OCI-LY7 (cell line): ENCODE measurements at regions not wholly inside any gene's neighbourhood (a gene's known extent, or its start where the extent isn't known, plus 50 kb on each side); places are given as distances from the start of the nearest gene placed in this dataset.

Source experiments
- BruUV-seq: library from RNA; stranded (reverse); fragments of 400-500 nt; replicated peaks from 2 replicates; lab custom pipeline; 2021; lab: Mats Ljungman, UMichigan
- CTCF ChIA-PET: fragments of 300-600 bp; sonication (Branson Sonifier 250); formaldehyde crosslinking; loops from one replicate; lab custom pipeline; 2022; ENCODE audit warnings: antibody characterized with exemption; ENCODE audit not compliant: unreplicated experiment; lab: Charles Lee
- POLR2A ChIA-PET: fragments of 300-600 bp; sonication (Branson Sonifier 250); formaldehyde crosslinking; loops from one replicate; lab custom pipeline; 2022; ENCODE audit warnings: antibody characterized with exemption; lab: Charles Lee
- DNase-seq: peaks from one replicate; pipeline ENCODE4 v3.0.0-alpha.2; 2015; ENCODE audit warnings: low spot score
- H2AFZ ChIP-seq: fragments of 200-600 bp; sonication (generic), shearing (Covaris generic); 2 replicates; pipeline ENCODE4 v1.6.1; 2014; ENCODE audit warnings: mild to moderate bottlenecking, antibody characterized with exemption, low read length, moderate library complexity
- H3K27ac ChIP-seq: fragments of 200-600 bp; sonication (generic); 2 replicates; pipeline ENCODE4 v1.5.1; 2014; ENCODE audit warnings: mixed run types, low read depth, mild to moderate bottlenecking, moderate library complexity, low read length, inconsistent platforms; ENCODE audit not compliant: poor library complexity, severe bottlenecking
- H3K36me3 ChIP-seq: fragments of 200-600 bp; sonication (generic); 2 replicates; pipeline ENCODE4 v1.6.1; 2014; ENCODE audit warnings: mild to moderate bottlenecking, antibody characterized with exemption, low read length, moderate library complexity, mixed read lengths; ENCODE audit not compliant: insufficient read depth
- H3K4me1 ChIP-seq: fragments of 200-600 bp; sonication (generic); 2 replicates; pipeline ENCODE4 v1.5.1; 2014; ENCODE audit warnings: mild to moderate bottlenecking, low read length; ENCODE audit not compliant: insufficient read depth, poor library complexity, severe bottlenecking
- H3K4me2 ChIP-seq: fragments of 200-600 bp; sonication (generic); 2 replicates; pipeline ENCODE4 v1.6.1; 2014; ENCODE audit warnings: mild to moderate bottlenecking, low read length
- H3K4me3 ChIP-seq: fragments of 200-600 bp; sonication (generic); 2 replicates; pipeline ENCODE4 v1.5.1; 2014; ENCODE audit warnings: mild to moderate bottlenecking, low read depth, low read length; ENCODE audit not compliant: poor library complexity, severe bottlenecking
- H3K79me2 ChIP-seq: fragments of 200-600 bp; sonication (generic); 2 replicates; pipeline ENCODE4 v1.6.1; 2016; ENCODE audit warnings: low read depth, mild to moderate bottlenecking, low read length, moderate library complexity, mixed read lengths; ENCODE audit not compliant: insufficient read depth
- H3K9me2 ChIP-seq: fragments of 200-600 bp; sonication (generic); 2 replicates; pipeline ENCODE4 v1.6.1; 2016; ENCODE audit warnings: mild to moderate bottlenecking, low read length, mixed read lengths; ENCODE audit not compliant: insufficient read depth
- H3K9me3 ChIP-seq: fragments of 200-600 bp; sonication (generic); 2 replicates; pipeline ENCODE4 v1.6.1; 2014; ENCODE audit warnings: mild to moderate bottlenecking, mixed run types, low read length, mixed read lengths
- H4K20me1 ChIP-seq: fragments of 200-600 bp; sonication (generic); 2 replicates; pipeline ENCODE4 v1.6.1; 2014; ENCODE audit warnings: mild to moderate bottlenecking, antibody characterized with exemption, low read length, moderate library complexity, mixed read lengths; ENCODE audit not compliant: insufficient read depth
- EZH2phosphoT487 ChIP-seq: fragments of 200-600 bp; sonication (generic); IDR thresholded peaks from 2 replicates; pipeline ENCODE4 v1.6.1; 2018; ENCODE audit warnings: low read depth, borderline replicate concordance, mild to moderate bottlenecking, mixed run types, antibody characterized with exemption, low read length, moderate library complexity, mixed read lengths
- intact Hi-C: fragments of 100-400 bp; cut with micrococcal nuclease; formaldehyde crosslinking; loops from one replicate; pipeline ENCODE4 v1.10.0; 2022; ENCODE audit not compliant: unreplicated experiment
- TF ChIP-seq, protein P1 (sequence below): fragments of 200-600 bp; sonication (generic); conservative IDR thresholded peaks from 2 replicates; pipeline ENCODE4 v1.5.1; 2014; ENCODE audit warnings: mild to moderate bottlenecking, antibody characterized with exemption, low read length, moderate library complexity, mixed read lengths

- H3K27ac ChIP-seq, result no peak overlapping the region
- BruUV-seq, result no TSS peak
- H3K4me1 ChIP-seq, result peaks cover 42% of the 10 kb centered on the region
- H3K36me3 ChIP-seq, result no peaks in the 10 kb centered on the region
- no peak overlapping the region for H3K4me2 ChIP-seq
- no peaks in the 10 kb centered on the region for H3K9me2 ChIP-seq
- no peaks in the 10 kb centered on the region for H3K79me2 ChIP-seq
- ChIA-PET CTCF (interaction anchor here (0.7 to 0.9 kb wide), 2 partner anchors 19 to 25 kb away, joined by 3 read pairs; no protein-coding TSS in a partner anchor), POLR2A (interaction anchor here (0.5 to 1.9 kb wide), 11 partner anchors 15 to 680 kb away, joined by 3 to 6 read pairs (median 4); no protein-coding TSS in a partner anchor)
- H4K20me1 ChIP-seq, result no peaks in the 10 kb centered on the region
- TF ChIP-seq, protein P1, sequence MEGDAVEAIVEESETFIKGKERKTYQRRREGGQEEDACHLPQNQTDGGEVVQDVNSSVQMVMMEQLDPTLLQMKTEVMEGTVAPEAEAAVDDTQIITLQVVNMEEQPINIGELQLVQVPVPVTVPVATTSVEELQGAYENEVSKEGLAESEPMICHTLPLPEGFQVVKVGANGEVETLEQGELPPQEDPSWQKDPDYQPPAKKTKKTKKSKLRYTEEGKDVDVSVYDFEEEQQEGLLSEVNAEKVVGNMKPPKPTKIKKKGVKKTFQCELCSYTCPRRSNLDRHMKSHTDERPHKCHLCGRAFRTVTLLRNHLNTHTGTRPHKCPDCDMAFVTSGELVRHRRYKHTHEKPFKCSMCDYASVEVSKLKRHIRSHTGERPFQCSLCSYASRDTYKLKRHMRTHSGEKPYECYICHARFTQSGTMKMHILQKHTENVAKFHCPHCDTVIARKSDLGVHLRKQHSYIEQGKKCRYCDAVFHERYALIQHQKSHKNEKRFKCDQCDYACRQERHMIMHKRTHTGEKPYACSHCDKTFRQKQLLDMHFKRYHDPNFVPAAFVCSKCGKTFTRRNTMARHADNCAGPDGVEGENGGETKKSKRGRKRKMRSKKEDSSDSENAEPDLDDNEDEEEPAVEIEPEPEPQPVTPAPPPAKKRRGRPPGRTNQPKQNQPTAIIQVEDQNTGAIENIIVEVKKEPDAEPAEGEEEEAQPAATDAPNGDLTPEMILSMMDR, result no peak
- intact Hi-C loops, result no loop called here
- no peaks in the 10 kb centered on the region for H3K9me3 ChIP-seq
- H2AFZ ChIP-seq, result no peak overlapping the region
- no peak overlapping the region for H3K4me3 ChIP-seq
- DNase-seq, result no peak
These were observed 89.9 kb upstream of the ZNF217 start for GRCh38 chr20:53683506-53683905.

GRCh38 chr20:53681352-53682212 is 87.9 kb upstream of the ZNF217 start:
- Histone ChIP-seq H3K9me2 (no peaks in the 10 kb centered on the region), H3K9me3 (no peaks in the 10 kb centered on the region), H3K27ac (peak overlapping the region; percentile 31), H3K79me2 (no peaks in the 10 kb centered on the region), H3K4me2 (0 out of 2 replicates have a peak overlapping the region, but pooled peaks have one; percentile 0), H3K36me3 (no peaks in the 10 kb centered on the region), H3K4me3 (no peak overlapping the region), H2AFZ (no peak overlapping the region), H4K20me1 (no peaks in the 10 kb centered on the region), H3K4me1 (peaks cover 49% of the 10 kb centered on the region)
- intact Hi-C loops, result no loop called here
- ChIA-PET CTCF (interaction anchor here (0.6 kb wide), 1 partner anchor 16 kb away, joined by 3 read pairs; no protein-coding TSS in a partner anchor), POLR2A (interaction anchor here (0.7 to 1.9 kb wide), 5 partner anchors 10 to 55 kb away, joined by 3 to 6 read pairs (median 4); no protein-coding TSS in a partner anchor)
- DNase-seq, result no peak
- TF ChIP-seq EZH2phosphoT487, result no peak
- TF ChIP-seq, protein P1, result no peak
- no TSS peak for BruUV-seq
